ENCODE measurements at regions not wholly inside any gene's neighbourhood (a gene's known extent, or its start where the extent isn't known, plus 50 kb on each side); places are given as distances from the start of the nearest gene placed in this dataset.

GRCh38 chr2:41936771-41937463 lies 110.9 kb upstream of the PKDCC start:
- no peaks in the 10 kb centered on the region for H3K27me3 ChIP-seq (ENCODE audit: control insufficient read depth in 4 of 4, insufficient read depth in 4 of 4, low read length in 3 of 4)
- H3K9me3 ChIP-seq (ENCODE audit: control insufficient read depth in 4 of 4, low read length in 3 of 4): no peaks in the 10 kb centered on the region
- no peak overlapping the region for H3K4me3 ChIP-seq (ENCODE audit: low read depth in 1 of 3, low read length in 3 of 3)
- no peaks in the 10 kb centered on the region for H3K36me3 ChIP-seq (ENCODE audit: control insufficient read depth in 4 of 4, insufficient read depth in 3 of 4, low read depth in 1 of 4, low read length in 3 of 4)
- no peaks in the 10 kb centered on the region for H3K4me1 ChIP-seq (ENCODE audit: control insufficient read depth in 4 of 4, insufficient read depth in 4 of 4, low read length in 3 of 4)
- H3K27ac ChIP-seq (ENCODE audit: low read depth in 1 of 2, low read length in 2 of 2): peak overlapping the region in 1 of 2 donors; percentile 18
- no peak overlapping the region for H3K9ac ChIP-seq (ENCODE audit: low read depth in 1 of 2, low read length in 2 of 2)
- TF ChIP-seq RXRA (IDR thresholded peaks at IDR 0.05) (no peak), RAD21 (IDR thresholded peaks at IDR 0.05) (no peak), ZBTB33 (IDR thresholded peaks at IDR 0.05) (no peak), HNF4A (conservative IDR thresholded peaks at IDR 0.05) (no peak), MAX (IDR thresholded peaks at IDR 0.05) (no peak), HNF4G (IDR thresholded peaks at IDR 0.05) (no peak), JUND (IDR thresholded peaks at IDR 0.05) (no peak), NR2F2 (IDR thresholded peaks at IDR 0.05) (no peak), GABPA (IDR thresholded peaks at IDR 0.05 in 1 of 2, conservative IDR thresholded peaks at IDR 0.05 in 1 of 2) (no peak), CTCF (IDR thresholded peaks at IDR 0.05; ENCODE audit: low read depth, low read length, missing input control) (no peak)
- DNase-seq (ENCODE audit: low spot score): no peak
- 92% methylated on average over 7 of the region's 7 CpGs for WGBS

GRCh38 chr2:41937464-41937906 lies 110.3 kb upstream of the PKDCC start:
- TF ChIP-seq JUND (IDR thresholded peaks at IDR 0.05): no peak
- TF ChIP-seq TAF1 (conservative IDR thresholded peaks at IDR 0.05): no peak
- TF ChIP-seq ZBTB33 (IDR thresholded peaks at IDR 0.05): no peak
- WGBS: 84% methylated on average over 5 of the region's 5 CpGs
- Histone ChIP-seq H3K9ac (ENCODE audit: low read depth in 1 of 2, low read length in 2 of 2) (no peak overlapping the region), H3K9me3 (ENCODE audit: control insufficient read depth in 4 of 4, low read length in 3 of 4) (no peaks in the 10 kb centered on the region), H3K27me3 (ENCODE audit: control insufficient read depth in 4 of 4, insufficient read depth in 4 of 4, low read length in 3 of 4) (no peaks in the 10 kb centered on the region), H3K36me3 (ENCODE audit: control insufficient read depth in 4 of 4, insufficient read depth in 3 of 4, low read depth in 1 of 4, low read length in 3 of 4) (no peaks in the 10 kb centered on the region), H3K4me3 (ENCODE audit: low read depth in 1 of 3, low read length in 3 of 3) (no peak overlapping the region), H3K4me1 (ENCODE audit: control insufficient read depth in 4 of 4, insufficient read depth in 4 of 4, low read length in 3 of 4) (no peaks in the 10 kb centered on the region), H3K27ac (ENCODE audit: low read depth in 1 of 2, low read length in 2 of 2) (peak overlapping the region in 1 of 2 donors; percentile 18)
- DNase-seq (ENCODE audit: low spot score): no peak
